ENCODE measurements at regions not wholly inside any gene's neighbourhood (a gene's known extent, or its start where the extent isn't known, plus 50 kb on each side); places are given as distances from the start of the nearest gene placed in this dataset.

- TF ChIP-seq, protein P1, sequence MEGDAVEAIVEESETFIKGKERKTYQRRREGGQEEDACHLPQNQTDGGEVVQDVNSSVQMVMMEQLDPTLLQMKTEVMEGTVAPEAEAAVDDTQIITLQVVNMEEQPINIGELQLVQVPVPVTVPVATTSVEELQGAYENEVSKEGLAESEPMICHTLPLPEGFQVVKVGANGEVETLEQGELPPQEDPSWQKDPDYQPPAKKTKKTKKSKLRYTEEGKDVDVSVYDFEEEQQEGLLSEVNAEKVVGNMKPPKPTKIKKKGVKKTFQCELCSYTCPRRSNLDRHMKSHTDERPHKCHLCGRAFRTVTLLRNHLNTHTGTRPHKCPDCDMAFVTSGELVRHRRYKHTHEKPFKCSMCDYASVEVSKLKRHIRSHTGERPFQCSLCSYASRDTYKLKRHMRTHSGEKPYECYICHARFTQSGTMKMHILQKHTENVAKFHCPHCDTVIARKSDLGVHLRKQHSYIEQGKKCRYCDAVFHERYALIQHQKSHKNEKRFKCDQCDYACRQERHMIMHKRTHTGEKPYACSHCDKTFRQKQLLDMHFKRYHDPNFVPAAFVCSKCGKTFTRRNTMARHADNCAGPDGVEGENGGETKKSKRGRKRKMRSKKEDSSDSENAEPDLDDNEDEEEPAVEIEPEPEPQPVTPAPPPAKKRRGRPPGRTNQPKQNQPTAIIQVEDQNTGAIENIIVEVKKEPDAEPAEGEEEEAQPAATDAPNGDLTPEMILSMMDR (IDR thresholded peaks at IDR 0.05), result no peak
- no peak for TF ChIP-seq POLR2A (IDR thresholded peaks at IDR 0.05; ENCODE audit: low read depth)
- TF ChIP-seq EP300 (IDR thresholded peaks at IDR 0.05), result no peak
- TF ChIP-seq POLR2AphosphoS5 (IDR thresholded peaks at IDR 0.05), result no peak
These were observed 555.5 kb upstream of the MARCKS start for GRCh38 chr6:113301651-113302050.
